NCI-H748 (cell line): ENCODE measurements at regions not wholly inside any gene's neighbourhood (a gene's known extent, or its start where the extent isn't known, plus 50 kb on each side); places are given as distances from the start of the nearest gene placed in this dataset.
"Not testable (repeated sequence)": the region's sequence is repeated elsewhere in the genome, so short reads cannot be mapped to it uniquely, and the experiment has no call there.

Experiments used
- DNase-seq: peaks from one replicate; lab custom pipeline; 2025; ENCODE audit not compliant: unreplicated experiment; lab: John Stamatoyannopoulos, UW

DNA sequence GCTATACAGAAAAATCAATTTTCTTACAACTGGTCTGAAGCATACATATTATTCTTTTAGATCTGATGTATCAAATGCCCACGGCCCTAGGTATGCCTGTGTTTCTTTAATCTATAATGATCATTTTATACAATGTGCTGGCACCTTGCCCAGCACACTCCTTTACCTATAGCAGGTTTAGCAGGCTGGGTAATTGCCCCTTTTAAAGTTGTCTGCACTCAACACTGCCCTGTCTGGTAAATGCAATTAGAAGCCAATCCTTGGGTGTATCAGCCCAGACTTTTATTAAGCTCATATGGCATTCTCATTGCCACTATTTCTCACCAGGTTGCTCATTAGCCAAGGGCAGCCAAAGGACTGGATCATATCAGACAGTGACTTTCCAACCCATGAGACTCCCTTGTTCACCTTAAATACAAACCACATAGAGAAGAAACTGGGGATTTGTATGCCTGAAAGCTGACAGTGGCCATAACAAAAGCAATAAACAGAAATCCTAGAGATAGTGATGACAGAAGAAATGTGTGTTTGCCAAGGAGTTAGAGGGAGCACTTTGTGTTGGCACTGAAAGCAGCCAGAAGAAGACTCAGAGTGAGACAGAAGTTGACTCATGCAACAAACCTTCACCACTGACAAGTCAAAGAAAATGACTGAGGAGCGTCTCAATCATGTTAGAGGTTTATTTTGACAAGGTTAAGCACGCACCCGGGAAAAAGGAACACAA, 334.2 kb downstream of the SPATA31A7 start:
- DNase-seq: not testable (repeated sequence)

DNA sequence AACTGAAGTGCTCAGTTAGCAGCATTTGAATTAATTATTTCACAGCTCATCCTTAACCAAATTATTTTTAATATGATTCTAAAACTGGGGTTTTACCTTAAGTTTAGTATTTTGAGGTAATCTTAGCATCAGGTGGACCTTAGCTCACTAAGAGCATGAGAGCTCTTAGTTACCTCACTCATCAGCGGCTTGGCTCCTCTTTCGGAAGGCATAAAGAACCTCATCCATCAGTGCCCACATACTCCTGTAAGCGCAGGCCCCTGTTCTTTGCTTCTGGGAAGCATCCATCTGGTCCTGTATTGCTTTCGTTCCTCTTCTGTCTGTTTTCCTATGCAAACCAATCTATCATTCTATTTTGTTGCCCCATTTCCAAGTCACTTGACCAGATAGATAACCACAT, 335.8 kb downstream of the SPATA31A7 start:
- not testable (repeated sequence) for DNase-seq

GRCh38 chr9:61550101-61550748, 360.4 kb downstream of the SPATA31A7 start:
- peak; percentile 0 for DNase-seq

DNA sequence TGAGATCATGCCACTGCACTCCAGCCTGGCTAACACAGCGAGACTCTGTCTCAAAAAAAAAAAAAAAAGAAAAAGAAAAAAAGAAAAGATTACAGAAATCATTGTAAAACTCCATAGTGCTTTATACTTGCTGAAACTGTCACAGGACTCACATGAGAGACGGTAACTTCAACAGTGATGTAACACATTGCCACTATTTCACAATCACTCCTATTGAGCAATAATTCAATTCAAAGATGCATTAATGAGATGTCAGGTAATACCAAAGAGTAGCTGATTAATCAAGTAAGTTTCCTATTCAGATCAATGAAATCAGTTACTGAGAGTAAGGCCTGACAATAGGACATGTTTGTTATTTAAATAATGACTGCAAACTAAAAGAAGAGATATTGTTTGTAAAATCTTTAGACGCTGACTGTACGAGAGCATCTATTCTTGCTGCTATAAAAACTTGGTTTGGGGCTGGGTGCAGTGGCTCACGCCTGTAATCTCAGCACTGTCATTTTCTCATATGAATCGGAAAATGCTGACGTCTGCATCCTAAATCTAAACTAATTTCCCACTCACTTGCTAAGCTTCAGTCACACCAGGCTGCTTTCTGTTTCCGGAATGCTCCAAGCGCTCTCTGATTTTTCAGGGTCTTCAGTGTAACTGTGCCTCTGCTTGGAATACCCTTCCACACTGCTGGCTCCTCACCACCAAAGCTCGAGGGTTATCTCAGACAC, 381.7 kb downstream of the SPATA31A7 start:
- not testable (repeated sequence) for DNase-seq

- peak; percentile 0 for DNase-seq
Observed at GRCh38 chr9:61572364-61572763, 382.5 kb downstream of the SPATA31A7 start.

- not testable (repeated sequence) for DNase-seq
Observed at GRCh38 chr9:61573432-61573831, 383.6 kb downstream of the SPATA31A7 start.
